GM23338 (cell line): ENCODE measurements at regions not wholly inside any gene's neighbourhood (a gene's known extent, or its start where the extent isn't known, plus 50 kb on each side); places are given as distances from the start of the nearest gene placed in this dataset.

Experiments used
- ATAC-seq: fragments of 200-7000 bp; cut with Tn5 transposase; 3 replicates; pipeline ENCODE4 v1.9.1; 2020
- DNase-seq: peaks from one replicate; pipeline ENCODE4 v3.0.0-alpha.2; 2015; ENCODE audit warnings: low spot score
- H2AFZ ChIP-seq: fragments of 200-600 bp; sonication (generic); 2 replicates; pipeline ENCODE4 v1.8.0; 2016; ENCODE audit warnings: antibody characterized with exemption, mild to moderate bottlenecking, moderate library complexity
- H3F3A ChIP-seq: fragments of 200-600 bp; sonication (generic); replicated peaks from 2 replicates; pipeline ENCODE4 v1.8.0; 2017; ENCODE audit warnings: antibody characterized with exemption, mixed run types, low read depth
- H3K27ac ChIP-seq: fragments of 200-600 bp; sonication (generic); 2 replicates; pipeline ENCODE4 v1.6.1; 2016; ENCODE audit warnings: low read depth
- H3K27me3 ChIP-seq: fragments of 200-600 bp; sonication (generic); 2 replicates; pipeline ENCODE4 v1.8.0; 2016; ENCODE audit warnings: mild to moderate bottlenecking, mixed run types, moderate library complexity; ENCODE audit not compliant: insufficient read depth
- H3K36me3 ChIP-seq: fragments of 200-600 bp; sonication (generic); 2 replicates; pipeline ENCODE4 v1.8.0; 2016; ENCODE audit warnings: mild to moderate bottlenecking; ENCODE audit not compliant: insufficient read depth
- H3K4me1 ChIP-seq: fragments of 200-600 bp; sonication (generic); 2 replicates; pipeline ENCODE4 v1.8.0; 2016; ENCODE audit warnings: mild to moderate bottlenecking, moderate library complexity; ENCODE audit not compliant: insufficient read depth
- H3K4me2 ChIP-seq: fragments of 200-600 bp; sonication (generic); 2 replicates; pipeline ENCODE4 v1.7.1; 2017; ENCODE audit warnings: mixed run types
- H3K4me3 ChIP-seq: fragments of 200-600 bp; sonication (generic); 2 replicates; pipeline ENCODE4 v1.6.1; 2016; ENCODE audit warnings: mixed run types
- H3K79me2 ChIP-seq: fragments of 200-600 bp; sonication (generic); replicated peaks from 2 replicates; pipeline ENCODE4 v1.8.0; 2017; ENCODE audit warnings: mild to moderate bottlenecking; ENCODE audit not compliant: insufficient read depth
- H3K9me2 ChIP-seq: fragments of 200-600 bp; sonication (generic); 2 replicates; pipeline ENCODE4 v1.8.0; 2017; ENCODE audit not compliant: insufficient read depth
- H4K20me1 ChIP-seq: fragments of 200-600 bp; sonication (generic); replicated peaks from 2 replicates; pipeline ENCODE4 v1.8.0; 2017; ENCODE audit warnings: mild to moderate bottlenecking; ENCODE audit not compliant: insufficient read depth
- H3K27ac Mint-ChIP-seq: 2 replicates; pipeline ENCODE4 v1.8.0; 2020; ENCODE audit warnings: inconsistent platforms, mild to moderate bottlenecking, moderate library complexity, mixed read lengths
- H3K27me3 Mint-ChIP-seq: 3 replicates; pipeline ENCODE4 v1.8.0; 2022; ENCODE audit warnings: low read depth, mild to moderate bottlenecking, moderate library complexity, mixed read lengths, inconsistent platforms; ENCODE audit not compliant: insufficient read depth, poor library complexity
- H3K36me3 Mint-ChIP-seq: 3 replicates; pipeline ENCODE4 v1.8.0; 2021; ENCODE audit warnings: low read depth, mild to moderate bottlenecking, inconsistent platforms, moderate library complexity, mixed read lengths
- H3K4me1 Mint-ChIP-seq: 3 replicates; pipeline ENCODE4 v1.8.0; 2020; ENCODE audit warnings: mild to moderate bottlenecking, inconsistent platforms, mixed read lengths
- H3K4me3 Mint-ChIP-seq: 3 replicates; pipeline ENCODE4 v1.8.0; 2021; ENCODE audit warnings: moderate library complexity, mild to moderate bottlenecking, inconsistent platforms, mixed read lengths
- H3K9me3 Mint-ChIP-seq: 3 replicates; pipeline ENCODE4 v1.8.0; 2020; ENCODE audit warnings: moderate library complexity, mild to moderate bottlenecking, inconsistent platforms, mixed read lengths
- CREB1 ChIP-seq: fragments of 250-450 bp; sonication (Bioruptor Pico); IDR thresholded peaks from 2 replicates; pipeline ENCODE4 v1.5.0; 2020; ENCODE audit warnings: low read depth, mild to moderate bottlenecking, moderate library complexity
- CTCF ChIP-seq, 2 experiments: fragments of 200-600 bp in 1 of 2; sonication (generic) in 1 of 2; conservative IDR thresholded peaks; 2 replicates each; pipeline versions ENCODE4 v1.5.1 to v1.6.1; 2016 to 2017; ENCODE audit warnings: antibody characterized with exemption in 2 of 2, low read depth in 2 of 2, mild to moderate bottlenecking in 2 of 2, moderate library complexity in 1 of 2
- ETS1 ChIP-seq: IDR thresholded peaks from 2 replicates; pipeline ENCODE4 v1.6.1; 2016; ENCODE audit warnings: antibody characterized with exemption
- EZH2 ChIP-seq: fragments of 200-600 bp; sonication (generic); IDR thresholded peaks from one replicate; pipeline ENCODE4 v1.8.0; 2017; ENCODE audit warnings: antibody characterized with exemption, mild to moderate bottlenecking, low read depth; ENCODE audit not compliant: unreplicated experiment
- EZH2phosphoT487 ChIP-seq: fragments of 200-600 bp; sonication (generic); IDR thresholded peaks from one replicate; pipeline ENCODE4 v1.8.1; 2018; ENCODE audit warnings: antibody characterized with exemption; ENCODE audit not compliant: unreplicated experiment
- JUNB ChIP-seq: IDR thresholded peaks from one replicate; pipeline ENCODE4 v1.6.1; 2016; ENCODE audit warnings: antibody characterized with exemption; ENCODE audit not compliant: unreplicated experiment
- NANOG ChIP-seq: IDR thresholded peaks from 2 replicates; pipeline ENCODE4 v1.6.1; 2016; ENCODE audit warnings: antibody characterized with exemption, borderline replicate concordance
- POLR2AphosphoS5 ChIP-seq: IDR thresholded peaks from 2 replicates; pipeline ENCODE4 v1.6.1; 2016; ENCODE audit warnings: antibody characterized with exemption, low read depth
- STAT1 ChIP-seq: IDR thresholded peaks from one replicate; pipeline ENCODE4 v1.6.1; 2016; ENCODE audit warnings: antibody characterized with exemption; ENCODE audit not compliant: unreplicated experiment
- ZNF114 ChIP-seq: fragments of 250-450 bp; sonication (Bioruptor Pico); IDR thresholded peaks from 2 replicates; pipeline ENCODE4 v1.5.0; 2020; ENCODE audit warnings: mild to moderate bottlenecking, moderate library complexity
- ZNF331 ChIP-seq: fragments of 250-450 bp; sonication (Bioruptor Pico); IDR thresholded peaks from 2 replicates; pipeline ENCODE4 v1.5.0; 2020; ENCODE audit warnings: low read depth, mild to moderate bottlenecking, moderate library complexity
- TF ChIP-seq, protein P1 (sequence below): IDR thresholded peaks from one replicate; pipeline ENCODE4 v1.6.1; 2018; ENCODE audit warnings: antibody characterized with exemption; ENCODE audit not compliant: unreplicated experiment
- TF ChIP-seq, protein P2 (sequence below): fragments of 250-450 bp; sonication (Bioruptor Pico); IDR thresholded peaks from 2 replicates; pipeline ENCODE4 v1.5.0; 2020; ENCODE audit warnings: mild to moderate bottlenecking, moderate library complexity

GRCh38 chr15:29516929-29517328 is 247.3 kb upstream of the NSMCE3 start:
- H3K4me2 ChIP-seq = no peak overlapping the region
- no peaks in the 10 kb centered on the region for H3K36me3 ChIP-seq
- Mint-ChIP-seq H3K27ac (no peak overlapping the region), H3K4me3 (no peak overlapping the region), H3K36me3 (peaks cover 5% of the 10 kb centered on the region; the same call in 1 of the 3 replicates), H3K9me3 (peaks cover 3% of the 10 kb centered on the region), H3K27me3 (peaks cover 2% of the 10 kb centered on the region), H3K4me1 (peaks cover 17% of the 10 kb centered on the region)
- DNase-seq (no peak), ATAC-seq (no peak)
- no peaks in the 10 kb centered on the region; the same call in 1 of the 2 replicates for H3K79me2 ChIP-seq
- no peak overlapping the region for H3K4me3 ChIP-seq
- no peaks in the 10 kb centered on the region for H3K27me3 ChIP-seq
- no peak for TF ChIP-seq STAT1
- TF ChIP-seq, protein P1, sequence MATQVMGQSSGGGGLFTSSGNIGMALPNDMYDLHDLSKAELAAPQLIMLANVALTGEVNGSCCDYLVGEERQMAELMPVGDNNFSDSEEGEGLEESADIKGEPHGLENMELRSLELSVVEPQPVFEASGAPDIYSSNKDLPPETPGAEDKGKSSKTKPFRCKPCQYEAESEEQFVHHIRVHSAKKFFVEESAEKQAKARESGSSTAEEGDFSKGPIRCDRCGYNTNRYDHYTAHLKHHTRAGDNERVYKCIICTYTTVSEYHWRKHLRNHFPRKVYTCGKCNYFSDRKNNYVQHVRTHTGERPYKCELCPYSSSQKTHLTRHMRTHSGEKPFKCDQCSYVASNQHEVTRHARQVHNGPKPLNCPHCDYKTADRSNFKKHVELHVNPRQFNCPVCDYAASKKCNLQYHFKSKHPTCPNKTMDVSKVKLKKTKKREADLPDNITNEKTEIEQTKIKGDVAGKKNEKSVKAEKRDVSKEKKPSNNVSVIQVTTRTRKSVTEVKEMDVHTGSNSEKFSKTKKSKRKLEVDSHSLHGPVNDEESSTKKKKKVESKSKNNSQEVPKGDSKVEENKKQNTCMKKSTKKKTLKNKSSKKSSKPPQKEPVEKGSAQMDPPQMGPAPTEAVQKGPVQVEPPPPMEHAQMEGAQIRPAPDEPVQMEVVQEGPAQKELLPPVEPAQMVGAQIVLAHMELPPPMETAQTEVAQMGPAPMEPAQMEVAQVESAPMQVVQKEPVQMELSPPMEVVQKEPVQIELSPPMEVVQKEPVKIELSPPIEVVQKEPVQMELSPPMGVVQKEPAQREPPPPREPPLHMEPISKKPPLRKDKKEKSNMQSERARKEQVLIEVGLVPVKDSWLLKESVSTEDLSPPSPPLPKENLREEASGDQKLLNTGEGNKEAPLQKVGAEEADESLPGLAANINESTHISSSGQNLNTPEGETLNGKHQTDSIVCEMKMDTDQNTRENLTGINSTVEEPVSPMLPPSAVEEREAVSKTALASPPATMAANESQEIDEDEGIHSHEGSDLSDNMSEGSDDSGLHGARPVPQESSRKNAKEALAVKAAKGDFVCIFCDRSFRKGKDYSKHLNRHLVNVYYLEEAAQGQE = no peak
- TF ChIP-seq ZNF331 = no peak
- TF ChIP-seq ETS1 = no peak
- no peak for TF ChIP-seq NANOG
- no peak for TF ChIP-seq EZH2
- no peak for TF ChIP-seq CREB1 (CRISPR knock-in tag)
- TF ChIP-seq ZNF114 = no peak
- TF ChIP-seq POLR2AphosphoS5 = no peak
- TF ChIP-seq, protein P2, sequence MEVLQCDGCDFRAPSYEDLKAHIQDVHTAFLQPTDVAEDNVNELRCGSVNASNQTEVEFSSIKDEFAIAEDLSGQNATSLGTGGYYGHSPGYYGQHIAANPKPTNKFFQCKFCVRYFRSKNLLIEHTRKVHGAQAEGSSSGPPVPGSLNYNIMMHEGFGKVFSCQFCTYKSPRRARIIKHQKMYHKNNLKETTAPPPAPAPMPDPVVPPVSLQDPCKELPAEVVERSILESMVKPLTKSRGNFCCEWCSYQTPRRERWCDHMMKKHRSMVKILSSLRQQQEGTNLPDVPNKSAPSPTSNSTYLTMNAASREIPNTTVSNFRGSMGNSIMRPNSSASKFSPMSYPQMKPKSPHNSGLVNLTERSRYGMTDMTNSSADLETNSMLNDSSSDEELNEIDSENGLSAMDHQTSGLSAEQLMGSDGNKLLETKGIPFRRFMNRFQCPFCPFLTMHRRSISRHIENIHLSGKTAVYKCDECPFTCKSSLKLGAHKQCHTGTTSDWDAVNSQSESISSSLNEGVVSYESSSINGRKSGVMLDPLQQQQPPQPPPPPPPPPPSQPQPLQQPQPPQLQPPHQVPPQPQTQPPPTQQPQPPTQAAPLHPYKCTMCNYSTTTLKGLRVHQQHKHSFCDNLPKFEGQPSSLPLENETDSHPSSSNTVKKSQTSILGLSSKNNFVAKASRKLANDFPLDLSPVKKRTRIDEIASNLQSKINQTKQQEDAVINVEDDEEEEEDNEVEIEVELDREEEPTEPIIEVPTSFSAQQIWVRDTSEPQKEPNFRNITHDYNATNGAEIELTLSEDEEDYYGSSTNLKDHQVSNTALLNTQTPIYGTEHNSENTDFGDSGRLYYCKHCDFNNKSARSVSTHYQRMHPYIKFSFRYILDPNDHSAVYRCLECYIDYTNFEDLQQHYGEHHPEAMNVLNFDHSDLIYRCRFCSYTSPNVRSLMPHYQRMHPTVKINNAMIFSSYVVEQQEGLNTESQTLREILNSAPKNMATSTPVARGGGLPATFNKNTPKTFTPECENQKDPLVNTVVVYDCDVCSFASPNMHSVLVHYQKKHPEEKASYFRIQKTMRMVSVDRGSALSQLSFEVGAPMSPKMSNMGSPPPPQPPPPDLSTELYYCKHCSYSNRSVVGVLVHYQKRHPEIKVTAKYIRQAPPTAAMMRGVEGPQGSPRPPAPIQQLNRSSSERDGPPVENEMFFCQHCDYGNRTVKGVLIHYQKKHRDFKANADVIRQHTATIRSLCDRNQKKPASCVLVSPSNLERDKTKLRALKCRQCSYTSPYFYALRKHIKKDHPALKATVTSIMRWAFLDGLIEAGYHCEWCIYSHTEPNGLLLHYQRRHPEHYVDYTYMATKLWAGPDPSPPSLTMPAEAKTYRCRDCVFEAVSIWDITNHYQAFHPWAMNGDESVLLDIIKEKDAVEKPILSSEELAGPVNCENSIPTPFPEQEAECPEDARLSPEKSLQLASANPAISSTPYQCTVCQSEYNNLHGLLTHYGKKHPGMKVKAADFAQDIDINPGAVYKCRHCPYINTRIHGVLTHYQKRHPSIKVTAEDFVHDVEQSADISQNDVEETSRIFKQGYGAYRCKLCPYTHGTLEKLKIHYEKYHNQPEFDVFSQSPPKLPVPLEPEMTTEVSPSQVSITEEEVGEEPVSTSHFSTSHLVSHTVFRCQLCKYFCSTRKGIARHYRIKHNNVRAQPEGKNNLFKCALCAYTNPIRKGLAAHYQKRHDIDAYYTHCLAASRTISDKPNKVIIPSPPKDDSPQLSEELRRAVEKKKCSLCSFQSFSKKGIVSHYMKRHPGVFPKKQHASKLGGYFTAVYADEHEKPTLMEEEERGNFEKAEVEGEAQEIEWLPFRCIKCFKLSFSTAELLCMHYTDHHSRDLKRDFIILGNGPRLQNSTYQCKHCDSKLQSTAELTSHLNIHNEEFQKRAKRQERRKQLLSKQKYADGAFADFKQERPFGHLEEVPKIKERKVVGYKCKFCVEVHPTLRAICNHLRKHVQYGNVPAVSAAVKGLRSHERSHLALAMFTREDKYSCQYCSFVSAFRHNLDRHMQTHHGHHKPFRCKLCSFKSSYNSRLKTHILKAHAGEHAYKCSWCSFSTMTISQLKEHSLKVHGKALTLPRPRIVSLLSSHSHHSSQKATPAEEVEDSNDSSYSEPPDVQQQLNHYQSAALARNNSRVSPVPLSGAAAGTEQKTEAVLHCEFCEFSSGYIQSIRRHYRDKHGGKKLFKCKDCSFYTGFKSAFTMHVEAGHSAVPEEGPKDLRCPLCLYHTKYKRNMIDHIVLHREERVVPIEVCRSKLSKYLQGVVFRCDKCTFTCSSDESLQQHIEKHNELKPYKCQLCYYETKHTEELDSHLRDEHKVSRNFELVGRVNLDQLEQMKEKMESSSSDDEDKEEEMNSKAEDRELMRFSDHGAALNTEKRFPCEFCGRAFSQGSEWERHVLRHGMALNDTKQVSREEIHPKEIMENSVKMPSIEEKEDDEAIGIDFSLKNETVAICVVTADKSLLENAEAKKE (CRISPR knock-in tag) = no peak
- no peak for TF ChIP-seq CTCF (conservative IDR thresholded peaks at IDR 0.05; ENCODE audit: low read depth in 2 of 2)
- no peak for TF ChIP-seq JUNB
- TF ChIP-seq EZH2phosphoT487 = no peak
- H3F3A ChIP-seq = no peaks in the 10 kb centered on the region
- no peaks in the 10 kb centered on the region for H3K4me1 ChIP-seq
- no peak overlapping the region for H3K27ac ChIP-seq
- no peaks in the 10 kb centered on the region for H4K20me1 ChIP-seq
- no peak overlapping the region for H2AFZ ChIP-seq
- peaks cover 7% of the 10 kb centered on the region; the same call in 1 of the 2 replicates for H3K9me2 ChIP-seq
